ENCODE measurements at regions not wholly inside any gene's neighbourhood (a gene's known extent, or its start where the extent isn't known, plus 50 kb on each side); places are given as distances from the start of the nearest gene placed in this dataset.

GRCh38 chr4:58265734-58266133 is 1155.5 kb upstream of the IGFBP7 start:
- Histone ChIP-seq H3K9ac (ENCODE audit: extremely low read depth, insufficient read length, low read length) (no peak overlapping the region), H3K4ac (ENCODE audit: low read depth, low read length) (no peak overlapping the region), H3K79me1 (ENCODE audit: insufficient read depth, low read depth, low read length, poor library complexity, severe bottlenecking) (no peaks in the 10 kb centered on the region), H2BK12ac (ENCODE audit: insufficient read length, low read depth, low read length) (no peak overlapping the region), H3K27ac (ENCODE audit: insufficient read length, low read depth, low read length) (no peak overlapping the region), H3K79me2 (ENCODE audit: insufficient read depth, low read length) (no peaks in the 10 kb centered on the region), H4K91ac (ENCODE audit: insufficient read length, low read depth, low read length) (no peak overlapping the region), H3T11ph (ENCODE audit: low read length) (no peak overlapping the region), H2AK5ac (ENCODE audit: insufficient read length, low read length) (no peak overlapping the region), H3K4me2 (ENCODE audit: insufficient read depth, insufficient read length, low read length) (no peak overlapping the region), H2BK5ac (ENCODE audit: insufficient read length, low read length) (no peak overlapping the region), H4K20me1 (ENCODE audit: control insufficient read depth, insufficient read depth, insufficient read length) (no peaks in the 10 kb centered on the region), H2BK120ac (ENCODE audit: low read depth, low read length, poor library complexity, severe bottlenecking) (no peak overlapping the region), H3K23ac (ENCODE audit: insufficient read length, low read depth, low read length) (no peak overlapping the region), H4K8ac (replicated peaks; ENCODE audit: insufficient read length, low read depth, low read length) (no peak overlapping the region), H3K9me3 (ENCODE audit: control insufficient read depth, low read depth, low read length) (no peaks in the 10 kb centered on the region), H3K18ac (ENCODE audit: insufficient read length, low read depth, low read length) (no peak overlapping the region), H2BK20ac (ENCODE audit: low read depth, low read length, poor library complexity, severe bottlenecking) (no peak overlapping the region), H2AFZ (ENCODE audit: low read length) (no peak overlapping the region), H3K14ac (ENCODE audit: insufficient read depth, low read length) (no peak overlapping the region), H3K23me2 (ENCODE audit: insufficient read length, low read depth, low read length, poor library complexity, severe bottlenecking) (no peaks in the 10 kb centered on the region), H3K27me3 (ENCODE audit: insufficient read depth, low read length) (no peaks in the 10 kb centered on the region), H2BK15ac (ENCODE audit: low read depth, low read length) (no peak overlapping the region), H3K4me1 (ENCODE audit: insufficient read depth, low read length) (no peaks in the 10 kb centered on the region), H4K5ac (ENCODE audit: insufficient read length, low read depth, low read length) (no peak overlapping the region), H3K56ac (ENCODE audit: insufficient read length, low read depth, low read length) (no peak overlapping the region)
- Mint-ChIP-seq H3K27me3 (ENCODE audit: low read depth) (no peaks in the 10 kb centered on the region), H3K4me1 (no peaks in the 10 kb centered on the region), H3K27ac (no peak overlapping the region), H3K9me3 (peaks cover 12 to 15% of the 10 kb centered on the region in 2 experiments), H3K4me3 (no peak overlapping the region), H3K36me3 (ENCODE audit: insufficient read depth in 1 of 3, low read depth in 3 of 3) (peaks cover 7 to 25% (median 14%) of the 10 kb centered on the region in 3 experiments)
- no CpG with 5 or more reads among the region's 2 CpGs for WGBS (ENCODE audit: extremely low coverage, insufficient read length, low lambda C conversion rate)
- TF ChIP-seq, protein P1, sequence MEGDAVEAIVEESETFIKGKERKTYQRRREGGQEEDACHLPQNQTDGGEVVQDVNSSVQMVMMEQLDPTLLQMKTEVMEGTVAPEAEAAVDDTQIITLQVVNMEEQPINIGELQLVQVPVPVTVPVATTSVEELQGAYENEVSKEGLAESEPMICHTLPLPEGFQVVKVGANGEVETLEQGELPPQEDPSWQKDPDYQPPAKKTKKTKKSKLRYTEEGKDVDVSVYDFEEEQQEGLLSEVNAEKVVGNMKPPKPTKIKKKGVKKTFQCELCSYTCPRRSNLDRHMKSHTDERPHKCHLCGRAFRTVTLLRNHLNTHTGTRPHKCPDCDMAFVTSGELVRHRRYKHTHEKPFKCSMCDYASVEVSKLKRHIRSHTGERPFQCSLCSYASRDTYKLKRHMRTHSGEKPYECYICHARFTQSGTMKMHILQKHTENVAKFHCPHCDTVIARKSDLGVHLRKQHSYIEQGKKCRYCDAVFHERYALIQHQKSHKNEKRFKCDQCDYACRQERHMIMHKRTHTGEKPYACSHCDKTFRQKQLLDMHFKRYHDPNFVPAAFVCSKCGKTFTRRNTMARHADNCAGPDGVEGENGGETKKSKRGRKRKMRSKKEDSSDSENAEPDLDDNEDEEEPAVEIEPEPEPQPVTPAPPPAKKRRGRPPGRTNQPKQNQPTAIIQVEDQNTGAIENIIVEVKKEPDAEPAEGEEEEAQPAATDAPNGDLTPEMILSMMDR (conservative IDR thresholded peaks at IDR 0.05) = no peak
- no peak for DNase-seq
